Fibroblast of the aortic adventitia (primary cell): ENCODE measurements at regions not wholly inside any gene's neighbourhood (a gene's known extent, or its start where the extent isn't known, plus 50 kb on each side); places are given as distances from the start of the nearest gene placed in this dataset.

Experiments used
- DNase-seq: peaks from one replicate; pipeline ENCODE4 v3.0.0-alpha.2; 2010; ENCODE audit warnings: low read depth
- H3K4me3 ChIP-seq: 2 replicates; pipeline ENCODE4 v1.5.1; 2011; ENCODE audit warnings: low read depth, mild to moderate bottlenecking, control low read depth, low read length, moderate library complexity
- CTCF ChIP-seq: IDR thresholded peaks from 2 replicates; pipeline ENCODE4 v1.5.1; 2011; ENCODE audit warnings: mild to moderate bottlenecking, low read length, control low read depth, inconsistent platforms; ENCODE audit not compliant: insufficient read depth

GRCh38 chr11:92837595-92837994 is 131.9 kb upstream of the MTNR1B start:
- no peak overlapping the region for H3K4me3 ChIP-seq
- DNase-seq, result no peak
- TF ChIP-seq CTCF, result no peak

GRCh38 chr11:92838759-92839310 is 130.6 kb upstream of the MTNR1B start:
- no peak for TF ChIP-seq CTCF
- DNase-seq, result no peak
- no peak overlapping the region for H3K4me3 ChIP-seq

GRCh38 chr11:92839450-92839849 is 130.0 kb upstream of the MTNR1B start:
- TF ChIP-seq CTCF, result no peak
- DNase-seq, result no peak
- H3K4me3 ChIP-seq, result no peak overlapping the region

GRCh38 chr11:92841719-92842118 is 127.7 kb upstream of the MTNR1B start:
- H3K4me3 ChIP-seq, result no peak overlapping the region
- no peak for DNase-seq
- TF ChIP-seq CTCF, result no peak

GRCh38 chr11:92843455-92843854 is 126.0 kb upstream of the MTNR1B start:
- TF ChIP-seq CTCF, result no peak
- no peak for DNase-seq
- no peak overlapping the region for H3K4me3 ChIP-seq

- H3K4me3 ChIP-seq, result no peak overlapping the region
- TF ChIP-seq CTCF, result no peak
- no peak for DNase-seq
These were observed 125.3 kb upstream of the MTNR1B start for GRCh38 chr11:92844197-92844596.

- DNase-seq, result no peak
- TF ChIP-seq CTCF, result no peak
- no peak overlapping the region for H3K4me3 ChIP-seq
These were observed 124.1 kb upstream of the MTNR1B start for GRCh38 chr11:92845390-92845789.
